Vagina (tissue), 2 donors: ENCODE measurements at regions not wholly inside any gene's neighbourhood (a gene's known extent, or its start where the extent isn't known, plus 50 kb on each side); places are given as distances from the start of the nearest gene placed in this dataset.

ENCODE experiments used
- DNase-seq, 2 donors: peaks; one replicate each; pipeline ENCODE4 v3.0.0-alpha.2; 2017; ENCODE audit errors: extremely low spot score in 2 of 2
- H3K27ac ChIP-seq: fragments of 200-600 bp; sonication (generic); one replicate; pipeline ENCODE4 v1.5.1; 2019
- H3K27me3 ChIP-seq: fragments of 200-600 bp; sonication (generic); one replicate; pipeline ENCODE4 v1.5.1; 2019
- H3K36me3 ChIP-seq, 2 donors: fragments of 200-600 bp; sonication (generic); one replicate each; pipeline ENCODE4 v1.5.1; 2017 to 2019
- H3K4me1 ChIP-seq: fragments of 200-600 bp; sonication (generic); one replicate; pipeline ENCODE4 v1.5.1; 2019
- H3K4me3 ChIP-seq, 2 donors: fragments of 200-600 bp; sonication (generic); 1 replicate in 1 of 2; 2 replicates in 1 of 2; pipeline ENCODE4 v1.5.1; 2016 to 2019
- H3K9me3 ChIP-seq: fragments of 200-600 bp; sonication (generic); one replicate; pipeline ENCODE4 v1.5.1; 2019
- CTCF ChIP-seq, 3 experiments: fragments of 450-650 bp in 2 of 3; fragments of 200-600 bp in 1 of 3; sonication (generic) in 1 of 3; IDR thresholded peaks; one replicate each; pipeline ENCODE4 v1.5.1; 2017 to 2019; ENCODE audit warnings: antibody characterized with exemption in 3 of 3, mild to moderate bottlenecking in 2 of 3, moderate library complexity in 2 of 3
- POLR2A ChIP-seq, 2 donors: fragments of 450-650 bp; IDR thresholded peaks; one replicate each; pipeline ENCODE4 v1.6.1; 2017; ENCODE audit warnings: antibody characterized with exemption in 2 of 2, mild to moderate bottlenecking in 2 of 2, moderate library complexity in 2 of 2
- POLR2AphosphoS5 ChIP-seq, 2 donors: sonication (generic); formaldehyde crosslinking; IDR thresholded peaks; one replicate each; pipeline ENCODE4 v1.9.0; 2017; ENCODE audit warnings: antibody characterized with exemption in 2 of 2, mild to moderate bottlenecking in 2 of 2, low read depth in 1 of 2; ENCODE audit not compliant: insufficient read depth in 1 of 2
- intact Hi-C: fragments of 100-400 bp; cut with DNase I; formaldehyde crosslinking; loops from one replicate; pipeline ENCODE4 v1.15.1; 2023

DNA sequence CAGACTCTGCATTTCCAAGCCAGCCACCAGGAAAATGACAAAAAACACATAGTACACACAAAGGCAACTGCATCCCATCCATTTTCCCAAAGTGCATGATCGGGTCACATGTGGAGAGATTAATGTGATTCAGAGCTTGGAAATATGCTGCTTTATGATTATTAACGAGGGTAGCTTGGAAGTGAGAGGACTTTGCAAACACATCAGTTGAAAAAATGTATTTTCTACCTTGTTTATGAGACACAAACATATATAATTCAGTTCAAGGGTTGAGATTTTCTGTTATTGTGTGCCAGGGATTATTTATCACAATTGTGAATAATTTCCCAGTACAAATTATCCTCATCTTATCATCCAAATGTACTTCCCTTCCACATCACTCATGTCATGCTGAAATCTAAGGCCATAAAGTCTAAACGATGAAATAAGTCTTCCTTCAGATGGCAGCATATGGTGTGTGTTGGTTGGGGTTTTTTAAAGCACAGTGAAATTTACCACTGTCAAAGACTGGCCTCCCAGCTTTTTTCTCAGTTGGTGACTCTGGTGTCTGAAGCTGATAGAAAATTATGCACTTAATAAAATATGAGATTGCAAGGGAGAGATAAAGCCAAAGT, 104.7 kb upstream of the ADAMTS18 start:
- intact Hi-C loops: no loop called here
- no peaks in the 10 kb centered on the region for H3K27me3 ChIP-seq
- peaks cover 6% of the 10 kb centered on the region for H3K4me1 ChIP-seq
- TF ChIP-seq POLR2A (IDR thresholded peaks at IDR 0.05) (no peak), POLR2AphosphoS5 (IDR thresholded peaks at IDR 0.05; ENCODE audit: insufficient read depth in 1 of 2, low read depth in 1 of 2) (no peak), CTCF (IDR thresholded peaks at IDR 0.05) (no peak)
- no peak overlapping the region for H3K4me3 ChIP-seq
- no peaks in the 10 kb centered on the region for H3K9me3 ChIP-seq
- H3K27ac ChIP-seq: no peak overlapping the region
- DNase-seq: no peak
- H3K36me3 ChIP-seq: no peaks in the 10 kb centered on the region

GRCh38 chr16:77540646-77541045, 105.8 kb upstream of the ADAMTS18 start:
- Histone ChIP-seq H3K4me3 (no peak overlapping the region), H3K36me3 (no peaks in the 10 kb centered on the region), H3K9me3 (no peaks in the 10 kb centered on the region), H3K4me1 (peaks cover 6% of the 10 kb centered on the region), H3K27me3 (no peaks in the 10 kb centered on the region), H3K27ac (no peak overlapping the region)
- TF ChIP-seq POLR2A (IDR thresholded peaks at IDR 0.05) (no peak), POLR2AphosphoS5 (IDR thresholded peaks at IDR 0.05; ENCODE audit: insufficient read depth in 1 of 2, low read depth in 1 of 2) (no peak), CTCF (IDR thresholded peaks at IDR 0.05) (no peak)
- intact Hi-C loops: no loop called here
- DNase-seq: no peak

- TF ChIP-seq POLR2A (IDR thresholded peaks at IDR 0.05) (no peak), CTCF (IDR thresholded peaks at IDR 0.05) (no peak), POLR2AphosphoS5 (IDR thresholded peaks at IDR 0.05; ENCODE audit: insufficient read depth in 1 of 2, low read depth in 1 of 2) (no peak)
- Histone ChIP-seq H3K4me1 (peaks cover 6% of the 10 kb centered on the region), H3K36me3 (no peaks in the 10 kb centered on the region), H3K27ac (no peak overlapping the region), H3K27me3 (no peaks in the 10 kb centered on the region), H3K4me3 (no peak overlapping the region), H3K9me3 (no peaks in the 10 kb centered on the region)
- intact Hi-C loops: no loop called here
- DNase-seq: no peak
Observed at GRCh38 chr16:77541165-77541564, 106.3 kb upstream of the ADAMTS18 start.

DNA sequence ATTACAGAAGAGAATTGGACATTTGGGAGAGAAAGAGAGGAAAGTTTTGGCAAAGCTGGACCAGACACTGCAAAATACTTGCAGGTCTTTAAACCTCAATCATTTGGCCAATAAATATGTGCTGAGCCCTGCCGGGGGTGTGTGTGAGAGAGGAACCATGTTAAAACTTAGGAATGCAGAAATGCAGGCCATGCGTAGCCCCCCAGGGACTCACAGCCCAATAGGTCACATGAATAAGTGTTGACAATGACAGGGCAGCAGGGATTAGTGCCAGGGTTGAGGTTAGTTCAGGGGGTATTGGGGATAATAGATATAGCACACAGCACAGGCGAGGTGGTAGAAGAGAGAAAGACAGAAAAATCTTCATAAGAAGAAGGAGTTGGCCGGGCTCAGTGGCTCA, 113.3 kb upstream of the ADAMTS18 start:
- intact Hi-C loops: no loop called here
- Histone ChIP-seq H3K4me3 (no peak overlapping the region), H3K36me3 (no peaks in the 10 kb centered on the region), H3K27ac (no peak overlapping the region), H3K27me3 (no peaks in the 10 kb centered on the region), H3K4me1 (peaks cover 6% of the 10 kb centered on the region), H3K9me3 (no peaks in the 10 kb centered on the region)
- no peak for DNase-seq
- TF ChIP-seq POLR2A (IDR thresholded peaks at IDR 0.05) (no peak), POLR2AphosphoS5 (IDR thresholded peaks at IDR 0.05; ENCODE audit: insufficient read depth in 1 of 2, low read depth in 1 of 2) (no peak), CTCF (IDR thresholded peaks at IDR 0.05) (no peak)

DNA sequence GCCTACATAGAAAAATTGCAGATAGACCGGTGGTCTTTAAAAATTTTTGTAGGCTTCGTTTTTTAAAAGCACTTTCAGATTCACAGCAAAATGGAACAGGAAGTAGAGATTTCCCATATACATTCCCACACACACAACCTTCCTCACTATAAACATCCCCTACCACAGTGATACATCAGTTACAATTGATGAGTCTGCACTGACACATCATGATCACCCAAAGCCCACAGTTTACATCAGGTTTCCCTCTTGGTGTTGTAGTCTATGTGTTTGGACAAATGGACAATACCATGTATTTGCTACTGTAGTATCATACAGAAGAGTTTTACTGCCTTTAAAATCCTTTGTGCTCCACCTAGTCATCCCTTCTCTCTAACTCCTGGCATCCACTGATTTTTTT, 113.9 kb upstream of the ADAMTS18 start:
- Histone ChIP-seq H3K36me3 (no peaks in the 10 kb centered on the region), H3K9me3 (no peaks in the 10 kb centered on the region), H3K27me3 (no peaks in the 10 kb centered on the region), H3K27ac (no peak overlapping the region), H3K4me3 (no peak overlapping the region), H3K4me1 (peaks cover 6% of the 10 kb centered on the region)
- DNase-seq: no peak
- intact Hi-C loops: no loop called here
- TF ChIP-seq POLR2A (IDR thresholded peaks at IDR 0.05): no peak
